GM13977 (cell line): ENCODE measurements at regions not wholly inside any gene's neighbourhood (a gene's known extent, or its start where the extent isn't known, plus 50 kb on each side); places are given as distances from the start of the nearest gene placed in this dataset.
"Not testable (repeated sequence)": the region's sequence is repeated elsewhere in the genome, so short reads cannot be mapped to it uniquely, and the experiment has no call there.

Experiments used
- DNase-seq: peaks from one replicate; pipeline ENCODE4 v3.0.0; 2012; ENCODE audit warnings: low spot score
- in situ Hi-C: fragments of 300-500 bp; cut with MboI; formaldehyde crosslinking; loops from one replicate; pipeline ENCODE4 v1.12.0; 2022; ENCODE audit warnings: low sequenced_read_pairs, low pct_unique_long_range_greater_than_20kb, mixed read lengths, inconsistent platforms; ENCODE audit not compliant: unreplicated experiment
- TF ChIP-seq, protein P1 (sequence below): IDR thresholded peaks from 2 replicates; pipeline ENCODE4 v1.5.1; 2012; ENCODE audit warnings: mild to moderate bottlenecking, control low read depth; ENCODE audit not compliant: insufficient read depth; ENCODE audit errors: extremely low read depth, missing control alignments

DNA sequence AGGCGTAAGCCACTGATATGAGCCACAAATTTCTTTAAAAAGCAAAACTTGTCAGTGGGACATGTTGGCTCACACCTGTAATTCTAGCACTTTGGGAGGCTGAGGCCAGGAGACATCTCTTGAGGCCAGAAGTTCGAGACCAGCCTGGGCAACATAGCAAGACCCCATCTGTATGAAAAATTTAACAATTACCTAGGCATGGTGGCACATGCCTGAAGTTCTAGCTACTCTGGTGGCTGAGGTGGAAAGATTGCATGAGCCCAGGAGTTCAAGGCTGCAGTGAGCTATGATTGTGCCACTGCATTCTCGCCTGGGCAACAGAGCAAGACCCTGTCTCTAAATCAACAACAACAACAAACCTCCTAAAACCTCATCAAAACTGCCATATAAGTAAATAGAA is 147.6 kb upstream of the BARHL2 start:
- in situ Hi-C loops, result no loop called here
- TF ChIP-seq, protein P1, sequence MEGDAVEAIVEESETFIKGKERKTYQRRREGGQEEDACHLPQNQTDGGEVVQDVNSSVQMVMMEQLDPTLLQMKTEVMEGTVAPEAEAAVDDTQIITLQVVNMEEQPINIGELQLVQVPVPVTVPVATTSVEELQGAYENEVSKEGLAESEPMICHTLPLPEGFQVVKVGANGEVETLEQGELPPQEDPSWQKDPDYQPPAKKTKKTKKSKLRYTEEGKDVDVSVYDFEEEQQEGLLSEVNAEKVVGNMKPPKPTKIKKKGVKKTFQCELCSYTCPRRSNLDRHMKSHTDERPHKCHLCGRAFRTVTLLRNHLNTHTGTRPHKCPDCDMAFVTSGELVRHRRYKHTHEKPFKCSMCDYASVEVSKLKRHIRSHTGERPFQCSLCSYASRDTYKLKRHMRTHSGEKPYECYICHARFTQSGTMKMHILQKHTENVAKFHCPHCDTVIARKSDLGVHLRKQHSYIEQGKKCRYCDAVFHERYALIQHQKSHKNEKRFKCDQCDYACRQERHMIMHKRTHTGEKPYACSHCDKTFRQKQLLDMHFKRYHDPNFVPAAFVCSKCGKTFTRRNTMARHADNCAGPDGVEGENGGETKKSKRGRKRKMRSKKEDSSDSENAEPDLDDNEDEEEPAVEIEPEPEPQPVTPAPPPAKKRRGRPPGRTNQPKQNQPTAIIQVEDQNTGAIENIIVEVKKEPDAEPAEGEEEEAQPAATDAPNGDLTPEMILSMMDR, result no peak
- DNase-seq, result no peak

DNA sequence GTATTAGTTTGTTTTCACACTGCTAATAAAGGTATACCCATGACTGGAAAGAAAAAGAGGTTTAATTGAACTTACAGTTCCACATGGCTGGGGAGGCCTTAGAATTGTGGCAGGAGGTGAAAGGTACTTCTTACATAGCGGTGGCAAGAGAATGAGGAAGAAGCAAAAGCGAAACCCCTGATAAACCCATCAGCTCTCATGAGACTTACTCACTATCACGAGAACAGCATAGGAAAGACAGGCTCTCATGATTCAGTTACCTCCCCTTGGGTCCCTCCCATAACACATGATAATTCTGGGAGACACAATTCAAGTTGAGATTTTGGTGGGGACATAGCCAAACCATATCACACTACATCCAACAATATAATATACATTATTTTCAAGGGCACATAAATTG is 145.7 kb upstream of the BARHL2 start:
- in situ Hi-C loops, result no loop called here
- TF ChIP-seq, protein P1, result no peak
- no peak for DNase-seq

DNA sequence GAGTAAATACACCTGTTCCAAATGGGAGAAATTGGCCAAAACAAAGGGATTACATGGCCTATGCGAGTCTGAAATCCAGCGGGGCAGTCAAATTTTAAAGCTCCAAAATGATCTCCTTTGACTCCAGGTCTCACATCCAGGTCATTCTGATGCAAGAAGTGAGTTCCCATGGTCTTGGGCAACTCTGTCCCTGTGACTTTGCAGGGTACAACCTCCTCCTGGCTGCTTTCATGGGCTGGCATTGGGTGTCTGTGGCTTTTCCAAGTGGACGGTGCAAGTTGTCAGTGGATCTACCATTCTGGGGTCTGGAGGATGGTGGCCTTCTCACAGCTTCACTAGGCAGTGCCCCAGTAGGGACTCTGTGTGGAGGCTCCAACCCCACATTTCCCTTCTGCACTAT is 144.3 kb upstream of the BARHL2 start:
- DNase-seq, in situ Hi-C loops: not testable (repeated sequence)

DNA sequence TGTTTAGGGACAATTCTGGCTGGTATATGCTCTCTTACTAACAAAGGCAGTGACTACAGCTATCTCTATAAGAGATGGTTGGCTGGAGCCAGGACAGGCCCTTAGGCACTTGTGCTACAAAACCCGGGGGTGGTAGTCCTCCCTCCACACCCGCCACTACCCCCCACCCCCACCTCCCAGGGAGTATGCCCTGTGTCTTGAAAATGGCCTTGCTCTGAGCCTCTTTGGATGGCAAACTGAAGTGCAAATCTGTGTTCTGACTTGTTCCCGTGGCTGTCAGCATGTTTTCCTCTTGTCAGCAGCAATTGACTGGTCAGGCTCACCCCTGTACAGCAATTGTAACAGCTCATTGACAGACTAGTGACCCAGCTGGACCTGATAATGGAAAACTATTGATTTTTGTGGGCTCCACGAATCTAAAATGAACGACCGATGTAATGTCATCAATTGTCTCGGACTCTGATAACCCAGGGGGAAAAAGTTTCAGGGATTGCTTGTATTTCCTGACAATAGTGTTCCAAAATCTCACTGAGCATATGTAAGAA is 139.4 kb upstream of the BARHL2 start:
- no peak for DNase-seq
- in situ Hi-C loops, result no loop called here
- TF ChIP-seq, protein P1, result no peak

DNA sequence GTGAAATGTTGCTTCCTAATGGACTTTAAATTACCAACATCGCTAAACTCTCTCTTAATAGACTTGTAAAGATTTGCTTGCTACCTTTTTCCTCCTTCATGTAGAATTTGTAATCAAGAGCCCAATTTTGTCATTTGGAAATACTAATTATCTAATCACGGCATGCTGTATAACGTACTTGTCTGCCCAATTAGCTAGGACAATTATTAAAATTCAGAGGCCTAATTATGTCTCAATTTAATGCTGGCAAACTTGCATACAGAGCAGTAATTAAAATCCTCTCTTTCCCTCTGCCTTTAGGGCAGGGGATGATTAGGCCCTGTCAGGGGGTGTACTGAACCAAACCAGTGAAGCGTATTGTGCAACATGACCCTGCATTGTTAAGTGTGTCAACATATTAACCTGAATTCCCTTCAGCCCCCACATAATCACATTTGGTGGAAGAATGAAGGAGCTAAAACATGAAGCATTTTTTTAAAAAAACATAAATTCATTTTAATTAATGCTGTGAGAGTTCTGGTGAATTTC is 137.4 kb upstream of the BARHL2 start:
- in situ Hi-C loops, result no loop called here
- DNase-seq, result no peak
- TF ChIP-seq, protein P1, result no peak

DNA sequence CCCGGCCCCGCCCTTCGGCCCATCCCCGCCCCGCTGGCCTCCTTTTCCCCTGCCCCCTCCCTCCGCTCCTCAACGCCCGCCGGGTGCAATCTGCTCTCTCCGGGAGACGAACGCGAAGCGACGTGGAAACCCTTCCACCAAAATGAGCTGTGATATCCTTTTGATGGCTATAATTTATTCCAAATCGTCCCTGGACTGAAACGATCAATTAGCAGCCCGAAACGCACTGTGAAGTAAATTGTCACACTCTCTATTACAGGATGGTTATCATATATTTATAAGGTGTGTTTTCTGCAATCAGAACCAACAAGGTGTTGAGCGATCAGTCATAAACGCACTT is 134.6 kb upstream of the BARHL2 start:
- TF ChIP-seq, protein P1, result no peak
- no peak for DNase-seq

DNA sequence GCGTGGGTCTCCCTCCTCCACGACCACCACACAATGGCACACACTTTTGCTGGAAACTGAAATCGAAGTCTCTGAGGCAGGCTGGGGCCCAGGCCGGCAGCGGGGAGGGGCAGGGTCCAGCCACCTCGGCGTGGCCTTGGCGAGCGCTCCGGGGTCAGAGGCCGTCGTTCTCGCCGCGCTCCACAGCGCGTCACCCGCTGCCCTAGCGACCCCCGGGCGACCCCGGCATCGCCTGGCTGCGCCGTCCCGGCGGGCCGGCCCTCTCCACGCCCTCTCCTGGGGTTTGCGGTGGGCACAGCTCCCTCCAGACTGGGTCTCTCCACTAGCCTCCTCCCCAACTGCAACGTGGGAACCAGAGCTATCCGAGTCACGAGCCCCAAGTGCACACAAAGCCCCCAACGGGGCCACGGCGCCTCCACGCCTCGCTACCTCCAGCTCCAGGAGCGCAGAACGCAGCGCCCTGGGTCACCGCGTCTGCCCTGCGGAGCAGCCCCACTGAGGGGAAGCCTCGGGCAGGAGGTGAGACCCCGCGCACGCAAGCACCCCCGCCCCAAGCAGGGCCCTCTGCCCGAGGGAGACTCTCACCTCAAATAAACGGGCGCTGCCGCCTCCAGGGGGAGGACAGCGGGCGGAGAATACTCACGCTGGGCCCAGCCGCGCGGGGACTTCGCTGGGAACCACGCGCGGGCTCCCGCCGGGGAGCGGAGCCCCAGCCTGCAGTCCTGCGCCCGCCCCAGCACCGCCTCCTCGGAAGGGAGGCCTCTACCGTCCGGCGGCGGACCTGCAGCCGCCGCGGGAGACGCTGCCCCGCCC is 134.0 kb upstream of the BARHL2 start:
- in situ Hi-C loops, result no loop called here
- peak; percentile 90 for DNase-seq

More for the DNA sequence above, 134.6 kb upstream of the BARHL2 start:
- in situ Hi-C loops, result no loop called here

More for the DNA sequence above, 134.0 kb upstream of the BARHL2 start:
- TF ChIP-seq, protein P1, result peak; percentile 63
